ENCODE measurements at regions not wholly inside any gene's neighbourhood (a gene's known extent, or its start where the extent isn't known, plus 50 kb on each side); places are given as distances from the start of the nearest gene placed in this dataset.

DNA sequence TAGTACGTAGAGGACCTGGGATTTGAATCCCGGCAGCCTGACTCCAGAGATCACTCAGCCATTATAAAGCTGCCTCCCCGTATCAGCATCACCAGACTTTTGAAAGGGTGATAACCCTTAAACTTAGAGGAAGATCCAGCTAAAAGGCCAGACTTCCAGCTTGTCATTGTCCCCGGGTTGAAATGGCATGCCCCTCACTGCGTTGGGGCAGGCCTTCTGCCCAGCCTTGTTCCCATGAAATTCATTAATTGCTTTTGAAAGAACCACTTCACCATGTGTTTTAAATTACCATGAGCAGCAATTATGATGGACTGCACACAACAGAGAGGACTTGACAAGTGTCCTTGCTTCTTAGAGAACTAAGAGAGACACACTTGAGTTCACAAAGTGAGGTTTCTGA is 269.6 kb upstream of the CRY1 start:
- Mint-ChIP-seq H3K36me3 (ENCODE audit: unreplicated experiment) (no peaks in the 10 kb centered on the region), H3K27ac (ENCODE audit: unreplicated experiment) (no peak overlapping the region), H3K4me3 (ENCODE audit: unreplicated experiment) (no peak overlapping the region), H3K9me3 (ENCODE audit: unreplicated experiment) (no peaks in the 10 kb centered on the region), H3K27me3 (ENCODE audit: unreplicated experiment) (peaks cover 12% of the 10 kb centered on the region), H3K4me1 (ENCODE audit: unreplicated experiment) (no peaks in the 10 kb centered on the region)
- DNase-seq (ENCODE audit: extremely low spot score, unreplicated experiment), result no peak
- no peak for TF ChIP-seq CTCF (IDR thresholded peaks at IDR 0.05)

- DNase-seq (ENCODE audit: extremely low spot score, unreplicated experiment), result no peak
- no peaks in the 10 kb centered on the region for H3K9me3 Mint-ChIP-seq (ENCODE audit: unreplicated experiment)
- no peaks in the 10 kb centered on the region for H3K4me1 Mint-ChIP-seq (ENCODE audit: unreplicated experiment)
- H3K36me3 Mint-ChIP-seq (ENCODE audit: unreplicated experiment), result no peaks in the 10 kb centered on the region
- no peak overlapping the region for H3K27ac Mint-ChIP-seq (ENCODE audit: unreplicated experiment)
- H3K27me3 Mint-ChIP-seq (ENCODE audit: unreplicated experiment), result peaks cover 15% of the 10 kb centered on the region
- no peak for TF ChIP-seq CTCF (IDR thresholded peaks at IDR 0.05)
- H3K4me3 Mint-ChIP-seq (ENCODE audit: unreplicated experiment), result no peak overlapping the region
Observed at GRCh38 chr12:107364875-107365518, 271.6 kb upstream of the CRY1 start.

DNA sequence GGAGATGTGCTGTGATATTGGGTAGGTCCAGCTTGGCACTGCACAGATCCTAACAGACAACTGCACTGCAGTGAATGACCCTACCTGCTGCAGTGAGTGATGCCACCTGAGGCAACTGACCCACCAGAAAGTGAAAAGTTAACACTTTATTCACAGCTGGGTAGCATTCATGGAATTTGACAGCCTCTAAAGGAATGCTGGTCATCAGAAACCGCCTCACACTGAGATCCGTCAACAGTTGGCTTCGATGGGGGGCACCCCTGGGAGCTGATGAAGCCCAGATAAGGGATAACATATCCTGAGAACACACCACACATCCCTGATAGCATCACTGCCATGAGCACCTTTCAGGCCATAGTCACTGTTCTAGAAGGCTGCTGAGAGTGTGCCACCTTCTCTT is 272.4 kb upstream of the CRY1 start:
- no peaks in the 10 kb centered on the region for H3K4me1 Mint-ChIP-seq (ENCODE audit: unreplicated experiment)
- DNase-seq (ENCODE audit: extremely low spot score, unreplicated experiment), result no peak
- H3K27ac Mint-ChIP-seq (ENCODE audit: unreplicated experiment), result no peak overlapping the region
- H3K27me3 Mint-ChIP-seq (ENCODE audit: unreplicated experiment), result peaks cover 15% of the 10 kb centered on the region
- H3K9me3 Mint-ChIP-seq (ENCODE audit: unreplicated experiment), result no peaks in the 10 kb centered on the region
- H3K4me3 Mint-ChIP-seq (ENCODE audit: unreplicated experiment), result no peak overlapping the region
- no peaks in the 10 kb centered on the region for H3K36me3 Mint-ChIP-seq (ENCODE audit: unreplicated experiment)
- TF ChIP-seq CTCF (IDR thresholded peaks at IDR 0.05), result no peak

GRCh38 chr12:107366322-107366721 is 273.0 kb upstream of the CRY1 start:
- Mint-ChIP-seq H3K36me3 (ENCODE audit: unreplicated experiment) (no peaks in the 10 kb centered on the region), H3K27ac (ENCODE audit: unreplicated experiment) (no peak overlapping the region), H3K4me3 (ENCODE audit: unreplicated experiment) (no peak overlapping the region), H3K27me3 (ENCODE audit: unreplicated experiment) (peaks cover 13% of the 10 kb centered on the region), H3K9me3 (ENCODE audit: unreplicated experiment) (no peaks in the 10 kb centered on the region), H3K4me1 (ENCODE audit: unreplicated experiment) (no peaks in the 10 kb centered on the region)
- no peak for TF ChIP-seq CTCF (IDR thresholded peaks at IDR 0.05)
- no peak for DNase-seq (ENCODE audit: extremely low spot score, unreplicated experiment)

- H3K4me1 Mint-ChIP-seq (ENCODE audit: unreplicated experiment), result no peaks in the 10 kb centered on the region
Observed at GRCh38 chr12:107368586-107368985, 275.2 kb upstream of the CRY1 start.

More at GRCh38 chr12:107368586-107368985, 275.2 kb upstream of the CRY1 start:
- Mint-ChIP-seq H3K9me3 (ENCODE audit: unreplicated experiment) (no peaks in the 10 kb centered on the region), H3K27ac (ENCODE audit: unreplicated experiment) (no peak overlapping the region), H3K27me3 (ENCODE audit: unreplicated experiment) (peaks cover 11% of the 10 kb centered on the region), H3K4me3 (ENCODE audit: unreplicated experiment) (no peak overlapping the region), H3K36me3 (ENCODE audit: unreplicated experiment) (no peaks in the 10 kb centered on the region)
- DNase-seq (ENCODE audit: extremely low spot score, unreplicated experiment), result no peak
- TF ChIP-seq CTCF (IDR thresholded peaks at IDR 0.05), result no peak

Measured in osteocyte (in vitro differentiated cells).